ENCODE measurements at regions not wholly inside any gene's neighbourhood (a gene's known extent, or its start where the extent isn't known, plus 50 kb on each side); places are given as distances from the start of the nearest gene placed in this dataset.
A peak's percentile ranks its signal among the peaks of the same experiment; 100 is the strongest.

- no peak overlapping the region for H3K27ac ChIP-seq (ENCODE audit: low read depth, low read length)
- peaks cover 0 to 11% (median 0%) of the 10 kb centered on the region in 3 donors for H3K27me3 ChIP-seq (ENCODE audit: control insufficient read depth in 3 of 3, insufficient read depth in 3 of 3, low read length in 3 of 3)
- H3K36me3 ChIP-seq (ENCODE audit: control insufficient read depth in 3 of 3, insufficient read depth in 3 of 3, low read length in 3 of 3), result no peaks in the 10 kb centered on the region
- no peaks in the 10 kb centered on the region for H3K9me3 ChIP-seq (ENCODE audit: control insufficient read depth in 3 of 3, low read length in 3 of 3)
- no peak overlapping the region for H3K4me3 ChIP-seq (ENCODE audit: low read length in 3 of 3)
- H3K9ac ChIP-seq (ENCODE audit: low read depth in 1 of 3, low read length in 3 of 3), result no peak overlapping the region
- H3K4me1 ChIP-seq (ENCODE audit: control insufficient read depth in 3 of 3, insufficient read depth in 3 of 3, low read length in 3 of 3), result peaks cover 3 to 8% (median 5%) of the 10 kb centered on the region in 3 donors
Observed at GRCh38 chr10:131722121-131722520, 178.7 kb upstream of the PPP2R2D start.

- peaks cover 3 to 8% (median 5%) of the 10 kb centered on the region in 3 donors for H3K4me1 ChIP-seq (ENCODE audit: control insufficient read depth in 3 of 3, insufficient read depth in 3 of 3, low read length in 3 of 3)
Observed at GRCh38 chr10:131722525-131723264, 178.1 kb upstream of the PPP2R2D start.

DNA sequence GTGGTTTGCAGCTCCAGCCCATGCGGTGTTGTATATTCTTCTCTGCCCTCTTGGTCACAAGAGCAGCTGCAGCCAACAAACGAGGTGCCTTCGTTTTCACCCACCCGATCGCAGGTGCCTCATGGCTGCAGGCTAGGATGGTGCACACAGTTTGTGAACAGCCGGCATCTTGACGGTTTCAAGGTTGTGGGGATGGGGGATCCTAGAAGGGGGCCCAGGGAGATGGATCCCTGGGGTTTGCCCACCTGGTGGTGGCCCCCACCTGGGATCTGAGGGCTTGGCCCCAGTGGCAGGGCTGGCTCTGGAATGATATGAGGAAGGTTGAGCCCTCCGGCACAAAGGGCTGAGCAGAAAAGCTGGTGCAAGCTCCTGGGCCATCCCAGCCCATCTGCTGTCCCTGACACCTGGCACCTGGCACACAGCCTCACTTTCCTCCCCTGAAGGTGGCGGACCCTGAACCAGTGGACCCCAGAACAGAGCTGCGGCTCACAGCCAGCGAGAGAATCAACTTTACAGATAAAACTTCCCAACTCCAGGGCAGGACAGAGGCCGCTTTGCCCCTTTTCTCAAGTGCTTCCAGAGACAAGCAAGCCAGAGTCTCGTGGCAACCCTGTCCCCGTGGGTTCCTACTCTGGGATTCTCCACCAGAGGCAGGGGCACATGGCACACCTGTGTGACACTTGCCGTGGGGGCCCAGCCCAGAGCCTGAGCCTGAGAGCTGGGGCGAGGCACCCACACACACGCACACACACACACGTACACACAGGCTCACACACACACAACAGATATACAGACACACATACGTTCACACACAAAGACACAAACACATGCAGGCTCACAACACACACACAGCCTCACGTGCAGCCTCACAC is 177.3 kb upstream of the PPP2R2D start:
- H3K36me3 ChIP-seq (ENCODE audit: control insufficient read depth in 3 of 3, insufficient read depth in 3 of 3, low read length in 3 of 3), result no peaks in the 10 kb centered on the region
- no peaks in the 10 kb centered on the region for H3K9me3 ChIP-seq (ENCODE audit: control insufficient read depth in 3 of 3, low read length in 3 of 3)
- H3K27me3 ChIP-seq (ENCODE audit: control insufficient read depth in 3 of 3, insufficient read depth in 3 of 3, low read length in 3 of 3), result peaks cover 0 to 16% (median 0%) of the 10 kb centered on the region in 3 donors
- H3K9ac ChIP-seq (ENCODE audit: low read depth in 1 of 3, low read length in 3 of 3), result no peak overlapping the region
- H3K27ac ChIP-seq (ENCODE audit: low read depth, low read length), result no peak overlapping the region
- H3K4me3 ChIP-seq (ENCODE audit: low read length in 3 of 3), result no peak overlapping the region
- H3K4me1 ChIP-seq (ENCODE audit: control insufficient read depth in 3 of 3, insufficient read depth in 3 of 3, low read length in 3 of 3), result peaks cover 3 to 8% (median 5%) of the 10 kb centered on the region in 3 donors

More at GRCh38 chr10:131722525-131723264, 178.1 kb upstream of the PPP2R2D start:
- H3K36me3 ChIP-seq (ENCODE audit: control insufficient read depth in 3 of 3, insufficient read depth in 3 of 3, low read length in 3 of 3), result no peaks in the 10 kb centered on the region
- no peak overlapping the region for H3K9ac ChIP-seq (ENCODE audit: low read depth in 1 of 3, low read length in 3 of 3)
- no peak overlapping the region for H3K27ac ChIP-seq (ENCODE audit: low read depth, low read length)
- H3K4me3 ChIP-seq (ENCODE audit: low read length in 3 of 3), result no peak overlapping the region
- peaks cover 0 to 16% (median 0%) of the 10 kb centered on the region in 3 donors for H3K27me3 ChIP-seq (ENCODE audit: control insufficient read depth in 3 of 3, insufficient read depth in 3 of 3, low read length in 3 of 3)
- H3K9me3 ChIP-seq (ENCODE audit: control insufficient read depth in 3 of 3, low read length in 3 of 3), result no peaks in the 10 kb centered on the region

DNA sequence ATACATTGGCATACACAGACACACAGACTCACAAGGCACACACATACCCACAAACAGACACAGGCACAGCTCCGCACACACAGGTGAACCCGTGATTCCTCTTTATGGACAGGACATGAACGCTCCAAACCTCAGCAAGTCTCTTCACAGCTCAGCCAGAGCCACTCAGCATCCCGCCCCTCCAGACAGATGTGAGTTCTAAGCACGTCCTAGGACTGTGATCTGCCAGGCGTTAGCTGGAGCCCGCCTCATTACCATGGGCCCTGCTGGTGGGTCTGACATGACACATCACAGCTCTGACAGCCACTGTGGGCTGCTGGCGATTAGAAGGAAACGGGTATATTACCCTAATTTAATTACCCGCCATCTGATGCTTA is 176.7 kb upstream of the PPP2R2D start:
- no peaks in the 10 kb centered on the region for H3K36me3 ChIP-seq (ENCODE audit: control insufficient read depth in 3 of 3, insufficient read depth in 3 of 3, low read length in 3 of 3)
- no peak overlapping the region for H3K4me3 ChIP-seq (ENCODE audit: low read length in 3 of 3)
- peaks cover 3 to 8% (median 5%) of the 10 kb centered on the region in 3 donors for H3K4me1 ChIP-seq (ENCODE audit: control insufficient read depth in 3 of 3, insufficient read depth in 3 of 3, low read length in 3 of 3)

GRCh38 chr10:131724891-131725580 is 175.8 kb upstream of the PPP2R2D start:
- Histone ChIP-seq H3K9me3 (ENCODE audit: control insufficient read depth in 3 of 3, low read length in 3 of 3) (no peaks in the 10 kb centered on the region), H3K27me3 (ENCODE audit: control insufficient read depth in 3 of 3, insufficient read depth in 3 of 3, low read length in 3 of 3) (peaks cover 0 to 16% (median 0%) of the 10 kb centered on the region in 3 donors), H3K4me3 (ENCODE audit: low read length in 3 of 3) (no peak overlapping the region), H3K27ac (ENCODE audit: low read depth, low read length) (no peak overlapping the region), H3K9ac (ENCODE audit: low read depth in 1 of 3, low read length in 3 of 3) (no peak overlapping the region), H3K36me3 (ENCODE audit: control insufficient read depth in 3 of 3, insufficient read depth in 3 of 3, low read length in 3 of 3) (no peaks in the 10 kb centered on the region), H3K4me1 (ENCODE audit: control insufficient read depth in 3 of 3, insufficient read depth in 3 of 3, low read length in 3 of 3) (peaks cover 3 to 8% (median 5%) of the 10 kb centered on the region in 3 donors)

More for the DNA sequence above, 176.7 kb upstream of the PPP2R2D start:
- Histone ChIP-seq H3K27me3 (ENCODE audit: control insufficient read depth in 3 of 3, insufficient read depth in 3 of 3, low read length in 3 of 3) (peaks cover 0 to 16% (median 0%) of the 10 kb centered on the region in 3 donors), H3K27ac (ENCODE audit: low read depth, low read length) (no peak overlapping the region), H3K9ac (ENCODE audit: low read depth in 1 of 3, low read length in 3 of 3) (no peak overlapping the region), H3K9me3 (ENCODE audit: control insufficient read depth in 3 of 3, low read length in 3 of 3) (no peaks in the 10 kb centered on the region)

- Histone ChIP-seq H3K4me3 (ENCODE audit: low read length in 3 of 3) (no peak overlapping the region), H3K27ac (ENCODE audit: low read depth, low read length) (no peak overlapping the region), H3K4me1 (ENCODE audit: control insufficient read depth in 3 of 3, insufficient read depth in 3 of 3, low read length in 3 of 3) (peaks cover 3 to 8% (median 5%) of the 10 kb centered on the region in 3 donors), H3K9me3 (ENCODE audit: control insufficient read depth in 3 of 3, low read length in 3 of 3) (no peaks in the 10 kb centered on the region), H3K27me3 (ENCODE audit: control insufficient read depth in 3 of 3, insufficient read depth in 3 of 3, low read length in 3 of 3) (peaks cover 0 to 16% (median 3%) of the 10 kb centered on the region in 3 donors), H3K36me3 (ENCODE audit: control insufficient read depth in 3 of 3, insufficient read depth in 3 of 3, low read length in 3 of 3) (no peaks in the 10 kb centered on the region), H3K9ac (ENCODE audit: low read depth in 1 of 3, low read length in 3 of 3) (no peak overlapping the region)
Observed at GRCh38 chr10:131725581-131726069, 175.2 kb upstream of the PPP2R2D start.

DNA sequence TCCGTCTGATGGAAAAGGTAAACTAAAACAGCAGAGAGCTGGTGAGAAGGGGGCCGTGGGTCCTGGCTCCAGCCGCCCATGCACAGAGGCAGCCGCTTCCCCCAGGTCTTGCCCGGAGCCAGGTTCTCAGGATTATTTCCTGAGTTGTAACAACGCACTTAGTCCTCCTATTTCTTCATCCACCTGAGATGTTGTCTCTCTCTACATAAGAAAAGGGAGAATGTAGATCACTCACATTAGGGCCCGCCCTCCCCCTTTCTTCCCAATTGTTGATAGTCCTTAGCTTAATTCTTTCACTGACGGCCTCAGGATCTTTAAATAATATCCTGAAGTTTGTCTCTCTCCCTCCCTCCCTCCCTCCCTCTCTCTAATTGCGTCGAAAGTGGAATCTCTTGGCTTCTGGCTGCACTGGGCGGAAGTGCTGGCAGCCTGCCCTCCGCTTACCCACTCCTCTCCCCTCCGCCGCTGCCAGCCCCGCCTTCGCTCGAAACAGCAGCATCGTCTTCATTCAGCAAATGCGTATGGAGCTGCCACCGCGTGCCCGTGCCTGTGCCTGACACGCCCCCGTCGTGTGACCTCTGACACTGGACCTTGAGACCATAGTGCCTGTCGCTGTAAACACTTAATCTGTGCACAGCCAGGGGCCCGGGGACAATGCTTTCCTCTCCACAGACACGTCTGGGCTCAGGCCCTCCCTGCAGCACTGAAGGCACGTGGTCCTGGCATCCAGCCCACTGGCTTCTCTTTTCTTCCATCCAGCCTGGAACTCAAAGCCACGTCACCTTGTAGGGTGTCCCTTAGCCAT is 174.5 kb upstream of the PPP2R2D start:
- Histone ChIP-seq H3K9me3 (ENCODE audit: control insufficient read depth in 3 of 3, low read length in 3 of 3) (no peaks in the 10 kb centered on the region), H3K36me3 (ENCODE audit: control insufficient read depth in 3 of 3, insufficient read depth in 3 of 3, low read length in 3 of 3) (no peaks in the 10 kb centered on the region)

GRCh38 chr10:131726967-131727366 is 173.8 kb upstream of the PPP2R2D start:
- peaks cover 3 to 8% (median 5%) of the 10 kb centered on the region in 3 donors for H3K4me1 ChIP-seq (ENCODE audit: control insufficient read depth in 3 of 3, insufficient read depth in 3 of 3, low read length in 3 of 3)
- no peak overlapping the region for H3K27ac ChIP-seq (ENCODE audit: low read depth, low read length)
- H3K36me3 ChIP-seq (ENCODE audit: control insufficient read depth in 3 of 3, insufficient read depth in 3 of 3, low read length in 3 of 3), result no peaks in the 10 kb centered on the region

More for the DNA sequence above, 174.5 kb upstream of the PPP2R2D start:
- peaks cover 0 to 16% (median 5%) of the 10 kb centered on the region in 3 donors for H3K27me3 ChIP-seq (ENCODE audit: control insufficient read depth in 3 of 3, insufficient read depth in 3 of 3, low read length in 3 of 3)
- H3K9ac ChIP-seq (ENCODE audit: low read depth in 1 of 3, low read length in 3 of 3), result no peak overlapping the region
- peaks cover 3 to 8% (median 5%) of the 10 kb centered on the region in 3 donors for H3K4me1 ChIP-seq (ENCODE audit: control insufficient read depth in 3 of 3, insufficient read depth in 3 of 3, low read length in 3 of 3)
- no peak overlapping the region for H3K27ac ChIP-seq (ENCODE audit: low read depth, low read length)
- peak overlapping the region in 1 of 3 donors; percentile 35 for H3K4me3 ChIP-seq (ENCODE audit: low read length in 3 of 3)

DNA sequence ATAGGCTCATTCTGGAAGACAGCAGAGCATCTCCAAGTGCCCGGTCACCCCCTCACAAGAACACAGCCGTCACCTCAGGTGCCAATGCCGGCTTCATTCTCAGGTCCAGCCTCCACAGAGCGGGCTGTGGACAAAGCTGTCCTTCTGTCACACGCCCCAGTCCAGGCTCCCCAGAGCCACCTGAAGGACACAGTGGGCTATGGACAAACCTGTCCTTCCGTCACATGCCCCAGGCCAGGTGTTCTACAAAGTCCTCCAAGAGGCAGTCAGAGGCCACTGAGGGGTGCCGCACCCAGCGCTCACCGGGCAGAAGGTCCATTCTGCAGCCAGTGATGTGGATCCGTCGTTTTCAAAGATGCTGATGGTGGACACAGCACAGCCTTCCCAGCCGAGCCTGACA is 173.2 kb upstream of the PPP2R2D start:
- peaks cover 0 to 16% (median 5%) of the 10 kb centered on the region in 3 donors for H3K27me3 ChIP-seq (ENCODE audit: control insufficient read depth in 3 of 3, insufficient read depth in 3 of 3, low read length in 3 of 3)
- H3K27ac ChIP-seq (ENCODE audit: low read depth, low read length), result no peak overlapping the region
- H3K4me1 ChIP-seq (ENCODE audit: control insufficient read depth in 3 of 3, insufficient read depth in 3 of 3, low read length in 3 of 3), result peaks cover 3 to 8% (median 5%) of the 10 kb centered on the region in 3 donors
- H3K9me3 ChIP-seq (ENCODE audit: control insufficient read depth in 3 of 3, low read length in 3 of 3), result peaks cover 2 to 4% (median 4%) of the 10 kb centered on the region in 3 donors
- no peaks in the 10 kb centered on the region for H3K36me3 ChIP-seq (ENCODE audit: control insufficient read depth in 3 of 3, insufficient read depth in 3 of 3, low read length in 3 of 3)
- no peak overlapping the region for H3K4me3 ChIP-seq (ENCODE audit: low read length in 3 of 3)
- no peak overlapping the region for H3K9ac ChIP-seq (ENCODE audit: low read depth in 1 of 3, low read length in 3 of 3)

More at GRCh38 chr10:131726967-131727366, 173.8 kb upstream of the PPP2R2D start:
- no peak overlapping the region for H3K4me3 ChIP-seq (ENCODE audit: low read length in 3 of 3)
- H3K9ac ChIP-seq (ENCODE audit: low read depth in 1 of 3, low read length in 3 of 3), result no peak overlapping the region
- no peaks in the 10 kb centered on the region for H3K9me3 ChIP-seq (ENCODE audit: control insufficient read depth in 3 of 3, low read length in 3 of 3)
- peaks cover 0 to 16% (median 5%) of the 10 kb centered on the region in 3 donors for H3K27me3 ChIP-seq (ENCODE audit: control insufficient read depth in 3 of 3, insufficient read depth in 3 of 3, low read length in 3 of 3)
